K562 (cell line): ENCODE measurements at regions not wholly inside any gene's neighbourhood (a gene's known extent, or its start where the extent isn't known, plus 50 kb on each side); places are given as distances from the start of the nearest gene placed in this dataset.
"Not testable (repeated sequence)": the region's sequence is repeated elsewhere in the genome, so short reads cannot be mapped to it uniquely, and the experiment has no call there.

Experiments
- ATAC-seq: fragments of 200-7000 bp; cut with Tn5 transposase; 3 replicates; pipeline ENCODE4 v1.9.1; 2020; ENCODE audit warnings: moderate library complexity
- BruUV-seq: library from RNA; stranded (reverse); fragments of 400-500 nt; replicated peaks from 2 replicates; lab custom pipeline; 2021; lab: Mats Ljungman, UMichigan
- CTCF ChIA-PET: fragments of 300-600 bp; formaldehyde crosslinking; extraction: SDS; loops from one replicate; lab custom pipeline; 2021; ENCODE audit warnings: low intra/inter-chr PET ratio; lab: Yijun Ruan, JAX
- POLR2A ChIA-PET: fragments of 300-600, 350-650 bp; sonication (Branson Sonifier 250); formaldehyde crosslinking; extraction: SDS; loops from one replicate; lab custom pipeline; 2021; ENCODE audit warnings: antibody characterized with exemption, inconsistent platforms; lab: Yijun Ruan, JAX
- DNase-seq, 4 experiments: peaks; one replicate each; pipeline versions ENCODE4 v3.0.0 to v3.0.0-alpha.2; 2011 to 2018; ENCODE audit warnings: low spot score in 3 of 4, mixed read lengths in 3 of 4; ENCODE audit errors: extremely low read depth in 1 of 4
- FAIRE-seq: peaks from 2 replicates; lab custom pipeline; 2011; peaks lifted over from hg19 to GRCh38; lab: Jason Lieb, UNC
- H2AFZ ChIP-seq: 2 replicates; pipeline ENCODE4 v1.6.0; 2011; ENCODE audit warnings: low read depth, low read length, control low read depth, inconsistent platforms
- H3K27ac ChIP-seq: fragments of 200-600 bp; 3 replicates; pipeline ENCODE4 v1.8.0; 2011; ENCODE audit warnings: low read depth, mild to moderate bottlenecking, control low read depth, inconsistent platforms, low read length, moderate library complexity, mixed read lengths; ENCODE audit errors: extremely low read depth
- H3K27me3 ChIP-seq, 2 experiments: fragments of 300-600 bp in 1 of 2; 2 replicates in 1 of 2; 3 replicates in 1 of 2; pipeline versions ENCODE4 v1.6.0 to v1.8.0; 2011; ENCODE audit warnings: inconsistent platforms in 2 of 2, low read length in 2 of 2, mild to moderate bottlenecking in 1 of 2, mixed read lengths in 1 of 2, moderate library complexity in 1 of 2; ENCODE audit not compliant: control insufficient read depth in 2 of 2, insufficient read depth in 2 of 2
- H3K36me3 ChIP-seq: fragments of 300-600 bp; 3 replicates; pipeline ENCODE4 v1.8.0; 2011; ENCODE audit warnings: mild to moderate bottlenecking, low read length, inconsistent platforms; ENCODE audit not compliant: control insufficient read depth, insufficient read depth
- H3K4me1 ChIP-seq, 2 experiments: fragments of 200-600 bp in 1 of 2; replicated peaks in 1 of 2; 2 replicates in 1 of 2; 3 replicates in 1 of 2; pipeline versions ENCODE4 v1.5.1 to v1.8.0; 2011; ENCODE audit warnings: inconsistent platforms in 2 of 2, low read length in 2 of 2, mild to moderate bottlenecking in 1 of 2, mixed read lengths in 1 of 2, moderate library complexity in 1 of 2; ENCODE audit not compliant: control insufficient read depth in 2 of 2, insufficient read depth in 2 of 2
- H3K4me2 ChIP-seq: 2 replicates; pipeline ENCODE4 v1.6.1; 2011; ENCODE audit warnings: low read length, control low read depth, inconsistent platforms, mixed read lengths; ENCODE audit not compliant: insufficient read depth
- H3K4me3 ChIP-seq: fragments of 200-600 bp; sonication (generic), shearing (Covaris generic); 2 replicates; pipeline ENCODE4 v1.5.1; 2016; ENCODE audit warnings: control low read depth, inconsistent platforms
- H3K79me2 ChIP-seq: fragments of 200-600 bp; 3 replicates; pipeline ENCODE4 v1.8.0; 2011; ENCODE audit warnings: low read length, inconsistent platforms; ENCODE audit not compliant: control insufficient read depth, insufficient read depth
- H3K9ac ChIP-seq, 2 experiments: 2 replicates each; pipeline versions ENCODE4 v1.6.0 to v1.6.1; 2011; ENCODE audit warnings: low read depth in 2 of 2, low read length in 2 of 2, control low read depth in 1 of 2, inconsistent platforms in 1 of 2, mild to moderate bottlenecking in 1 of 2, mixed read lengths in 1 of 2; ENCODE audit not compliant: insufficient read depth in 1 of 2
- H3K9me1 ChIP-seq: one replicate; pipeline ENCODE4 v1.6.0; 2011; ENCODE audit warnings: inconsistent platforms, mild to moderate bottlenecking, low read length, moderate library complexity; ENCODE audit not compliant: control insufficient read depth, insufficient read depth
- H3K9me3 ChIP-seq: replicated peaks from 2 replicates; pipeline ENCODE4 v1.5.1; 2011; ENCODE audit warnings: low read depth, low read length, inconsistent platforms; ENCODE audit not compliant: control insufficient read depth, insufficient read depth
- H4K20me1 ChIP-seq: replicated peaks from 2 replicates; pipeline ENCODE4 v1.6.1; 2011; ENCODE audit warnings: low read length, inconsistent platforms, mixed read lengths; ENCODE audit not compliant: control insufficient read depth, insufficient read depth
- HEY1 ChIP-seq: fragments of 250-450 bp; sonication (Bioruptor Pico); IDR thresholded peaks from 2 replicates; pipeline ENCODE4 v1.5.0; 2020; ENCODE audit warnings: mild to moderate bottlenecking, moderate library complexity, borderline replicate concordance
- HIVEP1 ChIP-seq: fragments of 250-450 bp; sonication (Bioruptor Pico); IDR thresholded peaks from 2 replicates; pipeline ENCODE4 v1.4.0; 2020; ENCODE audit warnings: mild to moderate bottlenecking
- MEF2D ChIP-seq: conservative IDR thresholded peaks from 2 replicates; pipeline ENCODE4 v1.6.1; 2016; ENCODE audit warnings: low read depth, missing genetic modification characterization, missing compliant biosample characterization
- PHB2 ChIP-seq: fragments of 450-650 bp; IDR thresholded peaks from 2 replicates; pipeline ENCODE4 v1.6.1; 2017; ENCODE audit warnings: low read depth
- RBM15 ChIP-seq: fragments of 200-400 bp; formaldehyde crosslinking; IDR thresholded peaks from 2 replicates; pipeline ENCODE4 v1.6.1; 2018; ENCODE audit warnings: mild to moderate bottlenecking, low read length, moderate library complexity; ENCODE audit not compliant: insufficient read depth
- RBM34 ChIP-seq: fragments of 200-400 bp; formaldehyde crosslinking; IDR thresholded peaks from 2 replicates; pipeline ENCODE4 v1.6.1; 2018; ENCODE audit warnings: low read length, borderline replicate concordance; ENCODE audit not compliant: insufficient read depth
- RNF219 ChIP-seq: fragments of 250-450 bp; sonication (Bioruptor Pico); IDR thresholded peaks from 2 replicates; pipeline ENCODE4 v1.5.0; 2022; ENCODE audit warnings: mild to moderate bottlenecking
- TEAD4 ChIP-seq, 2 experiments: sonication (generic) in 1 of 2; formaldehyde crosslinking in 1 of 2; IDR thresholded peaks; 2 replicates each; pipeline versions ENCODE4 v1.6.1 to v1.8.0; 2012 to 2022; ENCODE audit warnings: borderline replicate concordance in 1 of 2, inconsistent platforms in 1 of 2, low read length in 1 of 2, mild to moderate bottlenecking in 1 of 2, missing genetic modification reagents in 1 of 2
- ZNF324 ChIP-seq: fragments of 250-450 bp; sonication (Bioruptor Pico); IDR thresholded peaks from 2 replicates; pipeline ENCODE4 v1.4.0; 2020; ENCODE audit warnings: mild to moderate bottlenecking
- ZNF778 ChIP-seq: fragments of 450-650 bp; formaldehyde crosslinking; IDR thresholded peaks from 2 replicates; pipeline ENCODE4 v1.4.0; 2020; ENCODE audit warnings: mild to moderate bottlenecking, moderate library complexity
- WGBS: fragments of 100-300 bp; shearing (Covaris generic); methylation state at CpG from one replicate; pipeline ENCODE4 v1.1.6; 2016; ENCODE audit warnings: low coverage, mixed read lengths; ENCODE audit not compliant: insufficient coverage; ENCODE audit errors: missing lambda C conversion rate; 5-methylcytosine and 5-hydroxymethylcytosine counted together
- in situ Hi-C: fragments of 300-500 bp; cut with MboI; formaldehyde crosslinking; loops from 4 replicates; pipeline ENCODE4 v1.15.0; 2018; ENCODE audit warnings: inconsistent platforms, mixed read lengths
- intact Hi-C: fragments of 100-400 bp; cut with micrococcal nuclease; formaldehyde crosslinking; loops from 2 replicates; pipeline ENCODE4 v1.14.2; 2022
- TF ChIP-seq, protein P1 (sequence below): fragments of 250-450 bp; sonication (Bioruptor Pico); IDR thresholded peaks from 2 replicates; pipeline ENCODE4 v1.4.0; 2020; ENCODE audit warnings: mild to moderate bottlenecking, moderate library complexity

DNA sequence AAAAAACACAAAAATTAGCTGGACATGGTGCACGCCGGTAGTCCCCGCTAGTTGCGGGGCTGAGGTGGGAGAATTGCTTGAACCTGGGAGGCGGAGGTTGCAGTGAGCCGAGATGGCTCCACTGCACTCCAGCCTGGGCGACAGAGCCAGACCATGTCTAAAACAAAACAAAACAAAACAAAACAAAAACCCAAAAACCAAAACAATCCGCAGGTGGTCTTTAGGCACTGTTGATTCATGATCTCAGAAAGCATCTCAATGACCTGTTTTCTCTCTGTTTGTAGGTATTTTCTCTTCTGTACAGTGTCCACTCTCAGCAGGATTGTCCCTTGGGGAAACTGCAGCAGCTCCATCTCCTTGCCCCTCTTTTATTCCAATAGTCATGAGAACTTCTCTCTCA lies 74.9 kb upstream of the ADGRL2 start:
- Histone ChIP-seq H2AFZ (no peak overlapping the region), H3K9me1 (no peaks in the 10 kb centered on the region), H3K9me3 (no peaks in the 10 kb centered on the region), H3K4me2 (no peak overlapping the region), H3K4me1 (no peaks in the 10 kb centered on the region), H3K27me3 (no peaks in the 10 kb centered on the region), H4K20me1 (no peaks in the 10 kb centered on the region), H3K27ac (no peak overlapping the region), H3K9ac (no peak overlapping the region), H3K4me3 (no peak overlapping the region), H3K79me2 (no peaks in the 10 kb centered on the region), H3K36me3 (no peaks in the 10 kb centered on the region)
- CTCF ChIA-PET, result no interaction called here
- ATAC-seq (no peak), DNase-seq (no peak), FAIRE-seq (no peak)
- POLR2A ChIA-PET, result no interaction called here
- 12% methylated on average over 8 of the region's 8 CpGs for WGBS
- TF ChIP-seq HIVEP1 (CRISPR knock-in tag), result no peak
- TF ChIP-seq MEF2D, result no peak
- no peak for TF ChIP-seq ZNF778 (CRISPR knock-in tag)
- TF ChIP-seq, protein P1, sequence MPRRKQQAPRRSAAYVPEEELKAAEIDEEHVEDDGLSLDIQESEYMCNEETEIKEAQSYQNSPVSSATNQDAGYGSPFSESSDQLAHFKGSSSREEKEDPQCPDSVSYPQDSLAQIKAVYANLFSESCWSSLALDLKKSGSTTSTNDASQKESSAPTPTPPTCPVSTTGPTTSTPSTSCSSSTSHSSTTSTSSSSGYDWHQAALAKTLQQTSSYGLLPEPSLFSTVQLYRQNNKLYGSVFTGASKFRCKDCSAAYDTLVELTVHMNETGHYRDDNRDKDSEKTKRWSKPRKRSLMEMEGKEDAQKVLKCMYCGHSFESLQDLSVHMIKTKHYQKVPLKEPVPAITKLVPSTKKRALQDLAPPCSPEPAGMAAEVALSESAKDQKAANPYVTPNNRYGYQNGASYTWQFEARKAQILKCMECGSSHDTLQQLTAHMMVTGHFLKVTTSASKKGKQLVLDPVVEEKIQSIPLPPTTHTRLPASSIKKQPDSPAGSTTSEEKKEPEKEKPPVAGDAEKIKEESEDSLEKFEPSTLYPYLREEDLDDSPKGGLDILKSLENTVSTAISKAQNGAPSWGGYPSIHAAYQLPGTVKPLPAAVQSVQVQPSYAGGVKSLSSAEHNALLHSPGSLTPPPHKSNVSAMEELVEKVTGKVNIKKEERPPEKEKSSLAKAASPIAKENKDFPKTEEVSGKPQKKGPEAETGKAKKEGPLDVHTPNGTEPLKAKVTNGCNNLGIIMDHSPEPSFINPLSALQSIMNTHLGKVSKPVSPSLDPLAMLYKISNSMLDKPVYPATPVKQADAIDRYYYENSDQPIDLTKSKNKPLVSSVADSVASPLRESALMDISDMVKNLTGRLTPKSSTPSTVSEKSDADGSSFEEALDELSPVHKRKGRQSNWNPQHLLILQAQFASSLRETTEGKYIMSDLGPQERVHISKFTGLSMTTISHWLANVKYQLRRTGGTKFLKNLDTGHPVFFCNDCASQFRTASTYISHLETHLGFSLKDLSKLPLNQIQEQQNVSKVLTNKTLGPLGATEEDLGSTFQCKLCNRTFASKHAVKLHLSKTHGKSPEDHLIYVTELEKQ (CRISPR knock-in tag), result no peak
- TF ChIP-seq PHB2, result no peak
- no peak for TF ChIP-seq TEAD4 (IDR thresholded peaks at IDR 0.05; ENCODE audit: low read length)
- no peak for TF ChIP-seq TEAD4 (CRISPR knock-in tag; IDR thresholded peaks at IDR 0.05; ENCODE audit: borderline replicate concordance)
- TF ChIP-seq RNF219 (CRISPR knock-in tag), result no peak
- no peak for TF ChIP-seq HEY1
- TF ChIP-seq RBM34, result no peak
- no peak for TF ChIP-seq ZNF324 (CRISPR knock-in tag)
- no peak for TF ChIP-seq RBM15
- intact Hi-C loops (no loop called here), in situ Hi-C loops (no loop called here)
- no TSS peak for BruUV-seq

DNA sequence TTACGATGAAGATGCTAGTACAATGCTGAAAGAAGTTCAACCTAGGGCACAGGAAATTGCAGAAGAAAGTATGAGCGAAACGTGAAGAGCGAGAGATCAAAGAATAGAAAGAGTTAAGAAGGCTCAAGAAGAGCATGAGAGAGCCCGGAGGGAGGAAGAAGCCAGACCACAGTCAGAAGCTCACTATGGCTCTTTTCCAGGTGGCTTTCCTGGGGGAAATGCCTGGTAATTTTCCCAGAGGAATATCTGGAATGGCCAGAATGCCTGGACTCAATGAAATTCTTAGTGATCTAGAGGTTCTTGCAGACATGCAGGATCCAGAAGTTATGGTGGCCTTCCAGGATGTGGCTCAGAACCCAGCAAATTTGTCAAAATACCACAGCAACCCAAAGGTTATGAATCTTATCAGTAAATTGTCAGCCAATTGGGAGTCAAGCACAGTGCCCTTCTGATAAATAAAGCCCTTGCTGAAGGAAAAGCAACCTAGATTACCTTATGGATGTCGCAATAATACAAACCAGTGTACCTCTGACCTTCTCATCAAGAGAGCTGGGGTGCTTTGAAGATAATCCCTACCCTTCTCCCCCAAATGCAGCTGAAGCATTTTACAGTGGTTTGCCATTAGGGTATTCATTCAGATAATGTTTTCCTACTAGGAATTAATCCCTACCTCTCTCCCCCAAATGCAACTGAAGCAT lies 78.0 kb upstream of the ADGRL2 start:
- ATAC-seq, BruUV-seq, in situ Hi-C loops, DNase-seq, H4K20me1 ChIP-seq, H3K79me2 ChIP-seq, H3K9ac ChIP-seq, FAIRE-seq, H3K27me3 ChIP-seq, POLR2A ChIA-PET, H3K4me1 ChIP-seq, H3K4me3 ChIP-seq, H3K27ac ChIP-seq, H3K36me3 ChIP-seq, intact Hi-C loops, H2AFZ ChIP-seq, H3K9me3 ChIP-seq, H3K9me1 ChIP-seq, H3K4me2 ChIP-seq, CTCF ChIA-PET: not testable (repeated sequence)
- 0% methylated on average over 6 of the region's 6 CpGs for WGBS
